ENCODE measurements at regions not wholly inside any gene's neighbourhood (a gene's known extent, or its start where the extent isn't known, plus 50 kb on each side); places are given as distances from the start of the nearest gene placed in this dataset.

- ATAC-seq (no peak), DNase-seq (no peak)
- TF ChIP-seq POLR2A (IDR thresholded peaks at IDR 0.05) (no peak), CTCF (IDR thresholded peaks at IDR 0.05) (no peak)
- Histone ChIP-seq H3K27me3 (no peaks in the 10 kb centered on the region), H3K4me1 (no peaks in the 10 kb centered on the region), H3K36me3 (no peaks in the 10 kb centered on the region), H3K27ac (no peak overlapping the region), H3K9me3 (no peaks in the 10 kb centered on the region), H3K4me3 (no peak overlapping the region)
- 70% methylated on average over 3 of the region's 3 CpGs for WGBS (ENCODE audit: insufficient coverage, low coverage, low lambda C conversion rate, missing lambda C conversion rate)
- intact Hi-C loops (cut with DNase I) = no loop called here
Observed at GRCh38 chr13:105907319-105908019, 628.0 kb downstream of the EFNB2 start.

GRCh38 chr13:105906746-105907145 lies 628.7 kb downstream of the EFNB2 start:
- DNase-seq = no peak
- Histone ChIP-seq H3K4me3 (no peak overlapping the region), H3K36me3 (no peaks in the 10 kb centered on the region), H3K9me3 (no peaks in the 10 kb centered on the region), H3K27ac (no peak overlapping the region), H3K4me1 (no peaks in the 10 kb centered on the region), H3K27me3 (no peaks in the 10 kb centered on the region)
- WGBS (ENCODE audit: insufficient coverage, low coverage, low lambda C conversion rate, missing lambda C conversion rate) = 61% methylated on average over 5 of the region's 5 CpGs
- intact Hi-C loops (cut with DNase I) = no loop called here
- TF ChIP-seq POLR2A (IDR thresholded peaks at IDR 0.05) (no peak), CTCF (IDR thresholded peaks at IDR 0.05) (no peak)
- no peak for ATAC-seq

- TF ChIP-seq POLR2A (IDR thresholded peaks at IDR 0.05) (no peak), CTCF (IDR thresholded peaks at IDR 0.05) (no peak)
Observed at GRCh38 chr13:105904034-105904742, 631.3 kb downstream of the EFNB2 start.

GRCh38 chr13:105902396-105902795 lies 633.1 kb downstream of the EFNB2 start:
- Histone ChIP-seq H3K27me3 (no peaks in the 10 kb centered on the region), H3K4me1 (no peaks in the 10 kb centered on the region), H3K9me3 (no peaks in the 10 kb centered on the region), H3K27ac (no peak overlapping the region), H3K36me3 (no peaks in the 10 kb centered on the region), H3K4me3 (no peak overlapping the region)
- intact Hi-C loops (cut with DNase I) = no loop called here
- TF ChIP-seq POLR2A (IDR thresholded peaks at IDR 0.05) (no peak), CTCF (IDR thresholded peaks at IDR 0.05) (no peak)
- WGBS (ENCODE audit: insufficient coverage, low coverage, low lambda C conversion rate, missing lambda C conversion rate) = 63% methylated on average over 2 of the region's 2 CpGs
- DNase-seq (no peak), ATAC-seq (no peak)

More at GRCh38 chr13:105904034-105904742, 631.3 kb downstream of the EFNB2 start:
- Histone ChIP-seq H3K4me1 (no peaks in the 10 kb centered on the region), H3K36me3 (no peaks in the 10 kb centered on the region), H3K27me3 (no peaks in the 10 kb centered on the region), H3K27ac (no peak overlapping the region), H3K4me3 (no peak overlapping the region), H3K9me3 (no peaks in the 10 kb centered on the region)
- 58% methylated on average over 9 of the region's 9 CpGs for WGBS (ENCODE audit: insufficient coverage, low coverage, low lambda C conversion rate, missing lambda C conversion rate)
- DNase-seq (no peak), ATAC-seq (no peak)
- intact Hi-C loops (cut with DNase I) = no loop called here

All from right lobe of liver (tissue), 6 donors.